GM21360 (cell line): ENCODE measurements at regions not wholly inside any gene's neighbourhood (a gene's known extent, or its start where the extent isn't known, plus 50 kb on each side); places are given as distances from the start of the nearest gene placed in this dataset.
"Not testable (repeated sequence)": the region's sequence is repeated elsewhere in the genome, so short reads cannot be mapped to it uniquely, and the experiment has no call there.

Experiments
- ATAC-seq: cut with Tn5 transposase; IDR thresholded peaks from one replicate; pipeline ENCODE4 v1.9.1; 2021; ENCODE audit warnings: mild to moderate bottlenecking, moderate library complexity; ENCODE audit not compliant: unreplicated experiment

GRCh38 chr6:26951211-26951610 lies 291.7 kb upstream of the ZNF322 start:
- ATAC-seq = not testable (repeated sequence)

DNA sequence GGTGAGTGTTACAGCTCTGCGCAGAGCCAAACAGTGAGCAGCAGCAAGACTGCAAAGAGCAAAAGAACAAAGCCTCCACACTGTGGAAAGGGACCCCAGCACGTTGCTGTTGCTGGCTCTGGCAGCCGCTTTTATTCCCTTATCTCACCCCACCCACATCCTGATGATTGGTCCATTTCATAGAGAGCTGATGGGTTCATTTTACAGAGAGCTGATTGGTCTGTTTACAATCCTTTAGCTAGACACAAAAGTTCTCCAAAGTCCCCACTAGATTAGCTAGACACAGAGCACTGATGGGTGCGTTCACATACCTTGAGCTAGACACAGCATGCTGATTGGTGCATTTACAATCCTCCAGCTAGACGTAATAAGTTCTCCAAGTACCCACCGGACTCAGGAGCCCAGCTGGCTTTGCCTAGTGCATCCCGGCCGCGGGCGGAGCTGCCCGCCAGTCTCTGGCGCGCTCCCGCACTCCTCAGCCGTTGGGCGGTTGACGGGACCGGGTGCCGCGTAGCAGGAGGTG lies 291.4 kb upstream of the PRSS16 start:
- ATAC-seq = not testable (repeated sequence)

DNA sequence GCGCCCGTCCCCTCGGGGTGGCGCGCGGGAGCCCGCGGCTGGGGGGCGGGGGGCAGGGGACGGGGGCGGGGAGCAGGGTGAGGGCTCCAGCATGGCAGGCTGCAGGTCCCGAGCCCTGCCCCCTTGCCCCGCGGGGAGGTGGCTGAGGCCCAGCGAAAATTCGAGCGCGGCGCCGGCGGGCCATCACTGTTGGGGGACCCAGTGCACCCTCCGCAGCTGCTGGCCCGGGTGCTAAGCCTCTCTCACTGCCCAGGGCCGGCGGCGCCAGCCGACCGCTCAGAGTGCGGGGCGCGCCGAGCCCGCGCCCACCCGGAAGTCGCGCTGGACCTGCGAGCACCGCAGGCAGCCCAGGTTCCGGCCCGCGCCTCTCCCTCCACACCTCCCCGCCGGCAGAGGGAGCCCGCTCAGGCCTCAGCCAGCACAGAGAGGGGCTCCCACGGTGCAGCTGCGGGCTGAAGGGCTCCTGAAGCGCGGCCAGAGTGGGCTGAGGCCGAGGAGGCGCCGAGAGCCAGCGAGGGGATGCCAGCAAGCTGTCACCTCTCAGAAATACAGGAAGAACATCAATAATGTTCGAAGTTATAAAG lies 290.8 kb upstream of the PRSS16 start:
- not testable (repeated sequence) for ATAC-seq

GRCh38 chr6:26957399-26958127 lies 289.9 kb upstream of the PRSS16 start:
- ATAC-seq = not testable (repeated sequence)

GRCh38 chr6:26961236-26961635 lies 286.3 kb upstream of the PRSS16 start:
- not testable (repeated sequence) for ATAC-seq

DNA sequence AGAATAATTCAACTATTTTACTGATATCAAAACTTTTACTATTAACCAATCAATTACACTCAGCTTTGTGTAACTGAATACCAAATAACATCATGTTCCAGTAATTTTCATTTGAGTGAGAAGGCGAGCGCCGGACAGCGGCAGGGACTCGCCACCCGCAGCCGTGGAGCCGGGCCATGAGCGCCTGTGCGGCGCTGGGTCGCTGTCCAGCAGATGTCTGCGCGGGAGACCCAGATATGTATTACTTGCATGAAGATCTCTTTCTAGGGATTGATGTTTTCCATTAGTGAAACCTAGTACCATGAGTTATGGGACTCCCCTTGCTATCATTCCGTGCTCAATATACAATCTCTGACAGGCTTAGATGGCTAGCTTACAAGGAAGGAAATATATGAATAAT lies 245.1 kb upstream of the PRSS16 start:
- ATAC-seq = no peak

DNA sequence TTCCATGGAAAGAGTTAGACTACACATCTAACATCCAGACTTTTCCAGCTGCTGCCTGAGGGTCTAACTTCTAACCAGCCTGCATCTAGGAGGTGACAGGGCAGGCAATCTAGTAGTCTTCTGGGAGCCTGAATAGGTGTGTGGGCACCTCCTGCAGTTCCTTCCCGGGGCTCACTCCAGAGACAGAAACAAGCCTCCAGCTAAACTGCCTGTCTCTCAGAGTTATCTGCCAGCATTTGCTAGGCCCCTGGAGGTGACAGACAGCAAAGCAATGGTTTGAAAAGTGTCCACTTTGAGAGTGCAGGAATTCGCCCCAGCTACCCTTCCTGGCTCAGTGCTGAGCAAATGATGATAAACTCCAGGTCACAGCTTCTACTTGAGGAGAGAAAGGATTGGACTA lies 240.5 kb upstream of the PRSS16 start:
- no peak for ATAC-seq

DNA sequence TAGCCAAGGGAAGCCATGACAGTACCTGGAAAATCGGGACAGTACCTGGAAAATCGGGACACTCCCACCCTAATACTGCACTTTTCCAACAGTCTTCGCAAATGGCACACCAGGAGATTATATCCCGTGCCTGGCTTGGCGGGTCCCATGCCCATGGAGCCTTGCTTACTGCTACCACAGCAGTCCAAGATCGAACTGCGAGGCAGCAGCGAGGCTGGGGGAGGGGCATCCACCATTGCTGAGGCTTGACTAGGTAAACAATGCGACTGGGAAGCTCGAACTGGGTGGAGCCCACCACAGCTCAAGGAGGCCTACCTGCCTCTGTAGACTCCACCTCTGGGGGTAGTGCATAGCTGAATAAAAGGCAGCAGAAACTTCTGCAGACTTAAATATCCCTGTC lies 238.9 kb upstream of the PRSS16 start:
- not testable (repeated sequence) for ATAC-seq

DNA sequence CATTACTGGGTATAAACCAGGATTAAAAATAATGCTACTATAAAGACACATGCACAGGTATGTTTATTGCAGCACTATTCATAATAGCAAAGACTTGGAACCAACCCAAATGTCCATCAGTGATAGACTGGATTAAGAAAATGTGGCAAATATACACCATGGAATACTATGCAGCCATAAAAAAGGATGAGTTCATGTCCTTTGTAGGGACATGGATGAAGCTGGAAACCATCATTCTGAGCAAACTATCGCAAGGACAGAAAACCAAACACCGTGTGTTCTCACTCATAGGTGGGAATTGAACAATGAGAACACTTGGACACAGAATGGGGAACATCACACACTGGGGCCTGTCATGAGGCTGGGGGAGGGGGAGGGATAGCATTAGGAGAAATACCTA lies 233.4 kb upstream of the PRSS16 start:
- not testable (repeated sequence) for ATAC-seq

DNA sequence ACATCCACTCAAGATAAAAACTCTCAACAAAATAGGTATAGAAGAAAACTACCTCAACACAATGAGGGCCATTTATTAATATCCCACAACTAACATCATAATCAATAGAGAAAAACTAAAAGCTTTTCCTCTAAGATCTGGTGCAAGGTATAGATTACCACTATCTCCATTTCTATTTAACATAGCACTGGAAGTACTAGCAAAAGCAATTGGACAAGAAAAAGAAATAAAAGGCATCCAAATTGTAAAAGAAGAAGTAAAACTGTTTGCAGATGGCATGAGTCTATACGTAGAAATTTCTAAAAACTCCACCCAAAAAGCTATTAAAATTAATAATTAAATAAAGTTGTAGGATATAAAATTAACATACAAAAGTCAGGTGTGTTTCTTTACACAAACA lies 230.8 kb upstream of the PRSS16 start:
- no peak for ATAC-seq

DNA sequence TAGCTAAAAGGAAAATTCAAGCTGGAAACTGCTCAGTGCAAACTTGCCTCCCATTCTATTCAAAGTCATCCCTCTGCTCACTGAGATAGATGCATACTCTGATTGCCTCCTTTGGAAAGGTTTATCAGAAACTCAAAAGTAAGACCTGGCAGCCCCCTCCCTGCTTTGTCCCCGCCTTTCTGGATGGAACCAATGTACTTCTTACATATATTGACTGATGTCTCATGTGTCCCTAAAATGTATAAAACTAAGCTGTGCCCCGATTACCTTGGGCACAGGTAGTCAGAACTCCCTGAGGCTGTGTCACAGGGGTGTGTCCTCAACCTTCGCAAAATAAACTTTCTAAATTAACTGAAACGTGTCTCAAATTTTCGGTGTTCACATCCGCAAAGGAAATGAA lies 229.1 kb upstream of the PRSS16 start:
- not testable (repeated sequence) for ATAC-seq

GRCh38 chr6:27019651-27020552 lies 227.6 kb upstream of the PRSS16 start:
- ATAC-seq = no peak

- no peak for ATAC-seq
Observed at GRCh38 chr6:27020553-27020880, 227.0 kb upstream of the PRSS16 start.

- no peak for ATAC-seq
Observed at GRCh38 chr6:27023664-27024063, 223.8 kb upstream of the PRSS16 start.

- ATAC-seq = no peak
Observed at GRCh38 chr6:27025351-27025750, 222.2 kb upstream of the PRSS16 start.

- no peak for ATAC-seq
Observed at GRCh38 chr6:27026361-27026760, 221.1 kb upstream of the PRSS16 start.

GRCh38 chr6:27031302-27031701 lies 216.2 kb upstream of the PRSS16 start:
- ATAC-seq = no peak

GRCh38 chr6:27038498-27038897 lies 209.0 kb upstream of the PRSS16 start:
- no peak for ATAC-seq

- ATAC-seq = no peak
Observed at GRCh38 chr6:27040244-27041042, 207.1 kb upstream of the PRSS16 start.

DNA sequence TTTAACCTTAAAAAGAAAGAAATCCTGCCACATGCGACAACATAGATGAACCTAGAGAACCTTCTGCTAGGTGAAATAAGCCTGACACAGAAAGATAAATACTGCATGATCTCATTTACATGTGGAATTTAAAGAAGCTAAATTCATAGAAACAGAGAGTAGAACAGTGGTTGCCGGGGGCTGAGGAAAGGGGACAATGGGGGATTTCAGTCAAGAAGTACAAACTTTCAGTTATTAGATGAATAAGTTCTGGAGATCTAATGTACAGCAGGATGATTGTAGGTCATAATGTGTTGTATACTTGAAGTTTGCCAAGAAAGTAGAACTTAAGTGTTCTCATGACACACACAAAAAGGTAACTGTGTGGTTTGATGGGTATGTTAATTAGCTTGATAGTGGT lies 204.3 kb upstream of the PRSS16 start:
- no peak for ATAC-seq

GRCh38 chr6:27045131-27045530 lies 202.4 kb upstream of the PRSS16 start:
- ATAC-seq = not testable (repeated sequence)
